Hepatocyte (in vitro differentiated cells): ENCODE measurements at regions not wholly inside any gene's neighbourhood (a gene's known extent, or its start where the extent isn't known, plus 50 kb on each side); places are given as distances from the start of the nearest gene placed in this dataset.

ENCODE experiments used
- DNase-seq: peaks from one replicate; pipeline ENCODE4 v3.0.0-alpha.2; 2016; ENCODE audit warnings: low spot score
- H2AFZ ChIP-seq: fragments of 200-600 bp; sonication (generic); 2 replicates; pipeline ENCODE4 v1.6.0; 2016; ENCODE audit warnings: antibody characterized with exemption, mild to moderate bottlenecking
- H3K27ac ChIP-seq: fragments of 200-600 bp; sonication (generic); 2 replicates; pipeline ENCODE4 v1.5.1; 2016; ENCODE audit warnings: mild to moderate bottlenecking
- H3K27me3 ChIP-seq: fragments of 200-600 bp; sonication (generic); 2 replicates; pipeline ENCODE4 v1.6.1; 2016
- H3K36me3 ChIP-seq: fragments of 200-600 bp; sonication (generic); replicated peaks from 2 replicates; pipeline ENCODE4 v1.5.1; 2016; ENCODE audit warnings: low read depth; ENCODE audit not compliant: insufficient read depth
- H3K4me1 ChIP-seq: fragments of 200-600 bp; sonication (generic); 2 replicates; pipeline ENCODE4 v1.5.1; 2016; ENCODE audit warnings: mild to moderate bottlenecking, moderate library complexity; ENCODE audit not compliant: insufficient read depth
- H3K4me2 ChIP-seq: fragments of 200-600 bp; sonication (generic); 2 replicates; pipeline ENCODE4 v1.6.0; 2016
- H3K4me3 ChIP-seq: fragments of 200-600 bp; sonication (generic); 2 replicates; pipeline ENCODE4 v1.5.1; 2016; ENCODE audit warnings: mild to moderate bottlenecking
- H3K79me2 ChIP-seq: fragments of 200-600 bp; sonication (generic); 2 replicates; pipeline ENCODE4 v1.6.0; 2017; ENCODE audit warnings: mild to moderate bottlenecking
- H3K9me2 ChIP-seq: fragments of 200-600 bp; sonication (generic); replicated peaks from 2 replicates; pipeline ENCODE4 v1.6.0; 2017; ENCODE audit warnings: mild to moderate bottlenecking; ENCODE audit not compliant: insufficient read depth
- H3K9me3 ChIP-seq: fragments of 200-600 bp; sonication (generic); 2 replicates; pipeline ENCODE4 v1.5.1; 2016; ENCODE audit warnings: low read depth, mild to moderate bottlenecking
- H4K20me1 ChIP-seq: fragments of 200-600 bp; sonication (generic); 2 replicates; pipeline ENCODE4 v1.6.0; 2016; ENCODE audit warnings: mild to moderate bottlenecking; ENCODE audit not compliant: insufficient read depth, poor library complexity, severe bottlenecking
- CTCF ChIP-seq: fragments of 200-600 bp; sonication (generic); IDR thresholded peaks from 2 replicates; pipeline ENCODE4 v1.5.1; 2016; ENCODE audit warnings: antibody characterized with exemption, mild to moderate bottlenecking; ENCODE audit not compliant: poor library complexity
- EZH2 ChIP-seq: fragments of 200-600 bp; sonication (generic); IDR thresholded peaks from 2 replicates; pipeline ENCODE4 v1.6.1; 2016; ENCODE audit warnings: antibody characterized with exemption, mild to moderate bottlenecking, borderline replicate concordance
- EZH2phosphoT487 ChIP-seq: fragments of 200-600 bp; sonication (generic); IDR thresholded peaks from one replicate; pipeline ENCODE4 v1.6.1; 2018; ENCODE audit warnings: antibody characterized with exemption, mild to moderate bottlenecking, low read depth, moderate library complexity; ENCODE audit not compliant: unreplicated experiment, severe bottlenecking
- WGBS: methylation state at CpG from one replicate; pipeline ENCODE4 v1.1.6; 2016; ENCODE audit warnings: low lambda C conversion rate; ENCODE audit errors: missing lambda C conversion rate; 5-methylcytosine and 5-hydroxymethylcytosine counted together

- 84% methylated on average over 4 of the region's 4 CpGs for WGBS
- H3K9me3 ChIP-seq, result no peaks in the 10 kb centered on the region
- no peak overlapping the region for H3K4me3 ChIP-seq
- no peaks in the 10 kb centered on the region for H3K79me2 ChIP-seq
- no peaks in the 10 kb centered on the region for H3K4me1 ChIP-seq
- H4K20me1 ChIP-seq, result no peaks in the 10 kb centered on the region
- H3K27me3 ChIP-seq, result peaks cover 9% of the 10 kb centered on the region
- H2AFZ ChIP-seq, result no peak overlapping the region
- no peak overlapping the region for H3K27ac ChIP-seq
- TF ChIP-seq EZH2phosphoT487, result no peak
- no peak for TF ChIP-seq CTCF
- TF ChIP-seq EZH2, result no peak
- no peaks in the 10 kb centered on the region for H3K36me3 ChIP-seq
- H3K9me2 ChIP-seq, result no peaks in the 10 kb centered on the region
- no peak for DNase-seq
- no peak overlapping the region for H3K4me2 ChIP-seq
Measured at GRCh38 chr1:29895201-29895600, 658.9 kb downstream of the PTPRU start.

- Histone ChIP-seq H3K4me1 (no peaks in the 10 kb centered on the region), H3K9me3 (no peaks in the 10 kb centered on the region), H3K27me3 (peaks cover 17% of the 10 kb centered on the region), H3K79me2 (no peaks in the 10 kb centered on the region), H3K4me3 (no peak overlapping the region), H3K27ac (no peak overlapping the region), H2AFZ (no peak overlapping the region), H3K36me3 (no peaks in the 10 kb centered on the region), H3K4me2 (no peak overlapping the region), H3K9me2 (no peaks in the 10 kb centered on the region), H4K20me1 (no peaks in the 10 kb centered on the region)
- 91% methylated on average over 5 of the region's 5 CpGs for WGBS
- TF ChIP-seq CTCF (no peak), EZH2phosphoT487 (no peak), EZH2 (no peak)
- no peak for DNase-seq
Measured at GRCh38 chr1:29894311-29894710, 658.0 kb downstream of the PTPRU start.

- no peak overlapping the region for H2AFZ ChIP-seq
- no peak overlapping the region for H3K4me2 ChIP-seq
- no peaks in the 10 kb centered on the region for H3K9me3 ChIP-seq
- no peaks in the 10 kb centered on the region for H3K36me3 ChIP-seq
- H3K27me3 ChIP-seq, result peaks cover 17% of the 10 kb centered on the region
- no peaks in the 10 kb centered on the region for H3K4me1 ChIP-seq
- no peaks in the 10 kb centered on the region for H3K79me2 ChIP-seq
- no peak overlapping the region for H3K27ac ChIP-seq
- no peak for DNase-seq
- no peak overlapping the region for H3K4me3 ChIP-seq
- TF ChIP-seq EZH2, result no peak
- no peak for TF ChIP-seq EZH2phosphoT487
- TF ChIP-seq CTCF, result no peak
- no peaks in the 10 kb centered on the region for H4K20me1 ChIP-seq
- WGBS, result 88% methylated on average over 5 of the region's 5 CpGs
- no peaks in the 10 kb centered on the region for H3K9me2 ChIP-seq
Measured at GRCh38 chr1:29893806-29894205, 657.5 kb downstream of the PTPRU start.

GRCh38 chr1:29893046-29893723 lies 656.9 kb downstream of the PTPRU start:
- Histone ChIP-seq H3K4me2 (no peak overlapping the region), H3K4me1 (no peaks in the 10 kb centered on the region), H2AFZ (no peak overlapping the region), H3K4me3 (no peak overlapping the region), H3K9me3 (no peaks in the 10 kb centered on the region), H4K20me1 (no peaks in the 10 kb centered on the region), H3K9me2 (no peaks in the 10 kb centered on the region), H3K27me3 (peaks cover 17% of the 10 kb centered on the region), H3K27ac (no peak overlapping the region), H3K36me3 (no peaks in the 10 kb centered on the region), H3K79me2 (no peaks in the 10 kb centered on the region)
- TF ChIP-seq EZH2 (no peak), CTCF (no peak), EZH2phosphoT487 (no peak)
- no peak for DNase-seq
- 75% methylated on average over 7 of the region's 7 CpGs for WGBS
